ENCODE measurements at regions not wholly inside any gene's neighbourhood (a gene's known extent, or its start where the extent isn't known, plus 50 kb on each side); places are given as distances from the start of the nearest gene placed in this dataset.

DNA sequence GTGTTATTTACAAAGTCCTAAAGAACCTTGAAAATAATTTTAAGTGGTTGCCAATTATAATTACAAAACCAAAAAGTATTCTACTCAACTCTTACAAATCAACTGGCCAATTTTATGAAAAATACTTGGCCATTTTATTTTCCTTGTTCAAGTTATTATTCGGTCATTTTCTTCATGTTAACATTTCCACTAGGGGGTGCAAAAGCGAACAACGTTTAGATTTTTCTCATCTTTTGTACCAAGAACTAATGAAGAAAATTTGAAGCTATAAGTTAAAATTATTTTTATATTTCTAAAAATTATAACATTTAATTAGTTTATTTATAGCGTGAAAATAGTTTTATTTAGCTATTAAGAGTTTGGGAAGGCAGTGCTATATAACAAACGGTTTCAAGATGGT, 1453.3 kb downstream of the MAT2B start:
- Mint-ChIP-seq H3K27ac (no peak overlapping the region), H3K36me3 (ENCODE audit: low read depth) (no peaks in the 10 kb centered on the region), H3K4me1 (no peaks in the 10 kb centered on the region), H3K9me3 (no peaks in the 10 kb centered on the region), H3K27me3 (ENCODE audit: insufficient read depth) (no peaks in the 10 kb centered on the region), H3K4me3 (no peak overlapping the region)
- Histone ChIP-seq H3K27ac (ENCODE audit: low read depth, low read length) (no peak overlapping the region), H3K4me3 (ENCODE audit: low read length) (no peak overlapping the region), H3K36me3 (ENCODE audit: control insufficient read depth, insufficient read depth, low read length) (no peaks in the 10 kb centered on the region), H3K9me3 (ENCODE audit: control insufficient read depth, low read length) (no peaks in the 10 kb centered on the region), H3K4me1 (ENCODE audit: control insufficient read depth, insufficient read depth, low read length) (no peaks in the 10 kb centered on the region), H3K27me3 (ENCODE audit: control insufficient read depth, insufficient read depth, low read length, poor library complexity, severe bottlenecking) (no peaks in the 10 kb centered on the region), H3K9ac (ENCODE audit: extremely low read depth, low read length, poor library complexity, severe bottlenecking) (no peak overlapping the region)
- no peak for DNase-seq
- TF ChIP-seq, protein P1, sequence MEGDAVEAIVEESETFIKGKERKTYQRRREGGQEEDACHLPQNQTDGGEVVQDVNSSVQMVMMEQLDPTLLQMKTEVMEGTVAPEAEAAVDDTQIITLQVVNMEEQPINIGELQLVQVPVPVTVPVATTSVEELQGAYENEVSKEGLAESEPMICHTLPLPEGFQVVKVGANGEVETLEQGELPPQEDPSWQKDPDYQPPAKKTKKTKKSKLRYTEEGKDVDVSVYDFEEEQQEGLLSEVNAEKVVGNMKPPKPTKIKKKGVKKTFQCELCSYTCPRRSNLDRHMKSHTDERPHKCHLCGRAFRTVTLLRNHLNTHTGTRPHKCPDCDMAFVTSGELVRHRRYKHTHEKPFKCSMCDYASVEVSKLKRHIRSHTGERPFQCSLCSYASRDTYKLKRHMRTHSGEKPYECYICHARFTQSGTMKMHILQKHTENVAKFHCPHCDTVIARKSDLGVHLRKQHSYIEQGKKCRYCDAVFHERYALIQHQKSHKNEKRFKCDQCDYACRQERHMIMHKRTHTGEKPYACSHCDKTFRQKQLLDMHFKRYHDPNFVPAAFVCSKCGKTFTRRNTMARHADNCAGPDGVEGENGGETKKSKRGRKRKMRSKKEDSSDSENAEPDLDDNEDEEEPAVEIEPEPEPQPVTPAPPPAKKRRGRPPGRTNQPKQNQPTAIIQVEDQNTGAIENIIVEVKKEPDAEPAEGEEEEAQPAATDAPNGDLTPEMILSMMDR (conservative IDR thresholded peaks at IDR 0.05) = peak; percentile 47
- WGBS, 2 experiments (ENCODE audit: insufficient coverage in 1 of 2, insufficient read length in 1 of 2) = 88 to 100% methylated on average over 1 to 5 of the region's 5 CpGs

DNA sequence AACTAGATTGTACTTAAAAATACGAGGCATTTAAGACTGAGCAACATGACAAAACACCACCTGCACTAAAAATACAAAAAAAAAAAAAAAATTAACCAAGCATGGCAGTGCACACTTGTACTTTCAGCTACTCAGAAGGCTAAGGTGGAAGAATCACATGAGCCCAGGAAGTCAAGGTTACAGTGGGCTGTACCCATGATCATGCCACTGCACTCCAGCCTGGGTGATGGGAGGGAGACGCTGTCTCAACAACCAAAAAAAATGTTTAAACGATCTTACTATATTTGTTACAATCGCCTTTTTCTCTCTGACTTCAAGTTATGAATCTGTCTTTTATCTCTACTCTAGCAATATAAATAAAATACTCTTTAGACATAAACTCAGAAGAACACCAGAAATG, 1454.3 kb downstream of the MAT2B start:
- DNase-seq = no peak
- no peaks in the 10 kb centered on the region for H3K27me3 ChIP-seq (ENCODE audit: control insufficient read depth, insufficient read depth, low read length, poor library complexity, severe bottlenecking)
- TF ChIP-seq, protein P1 (conservative IDR thresholded peaks at IDR 0.05) = no peak
- Mint-ChIP-seq H3K27ac (no peak overlapping the region), H3K9me3 (no peaks in the 10 kb centered on the region), H3K27me3 (ENCODE audit: insufficient read depth) (no peaks in the 10 kb centered on the region), H3K4me3 (no peak overlapping the region), H3K36me3 (ENCODE audit: low read depth) (no peaks in the 10 kb centered on the region), H3K4me1 (no peaks in the 10 kb centered on the region)
- H3K4me1 ChIP-seq (ENCODE audit: control insufficient read depth, insufficient read depth, low read length) = no peaks in the 10 kb centered on the region
- no peaks in the 10 kb centered on the region for H3K36me3 ChIP-seq (ENCODE audit: control insufficient read depth, insufficient read depth, low read length)
- no peaks in the 10 kb centered on the region for H3K9me3 ChIP-seq (ENCODE audit: control insufficient read depth, low read length)
- no peak overlapping the region for H3K4me3 ChIP-seq (ENCODE audit: low read length)
- no peak overlapping the region for H3K9ac ChIP-seq (ENCODE audit: extremely low read depth, low read length, poor library complexity, severe bottlenecking)
- no peak overlapping the region for H3K27ac ChIP-seq (ENCODE audit: low read depth, low read length)
- 92% methylated on average over 3 of the region's 4 CpGs; no CpG with 5 or more reads in 1 of the 2 experiments for WGBS, 2 experiments (ENCODE audit: insufficient coverage in 1 of 2, insufficient read length in 1 of 2)

DNA sequence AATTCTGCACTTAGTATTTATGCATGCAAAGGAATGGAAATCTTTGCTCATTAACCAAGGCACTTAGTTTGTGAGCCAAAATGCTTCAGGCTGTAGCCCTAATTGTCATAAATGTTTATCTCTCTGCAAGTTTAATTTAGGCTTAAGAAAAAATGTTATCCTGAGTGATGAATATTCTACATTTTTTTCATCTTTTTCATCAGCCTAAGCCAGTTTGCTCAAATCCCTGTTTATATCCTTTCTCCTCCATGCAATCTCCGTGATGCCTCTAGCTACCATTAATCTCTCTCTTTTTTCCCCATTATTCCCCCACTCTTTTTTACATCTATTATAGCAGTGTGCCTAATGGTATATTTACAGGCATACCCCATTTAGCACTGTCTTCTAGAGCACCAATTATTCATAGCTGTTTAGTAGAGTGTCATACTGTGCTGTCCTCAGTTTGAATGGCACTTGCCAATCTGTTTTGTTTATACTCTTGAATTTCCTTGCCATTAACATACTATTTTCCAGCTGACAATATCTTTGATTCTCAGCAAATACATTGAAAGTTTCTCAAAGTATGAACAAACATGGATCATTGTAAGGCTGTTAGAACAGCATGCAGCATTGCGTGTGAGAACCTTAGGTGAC, 1457.0 kb downstream of the MAT2B start:
- Histone ChIP-seq H3K27me3 (ENCODE audit: control insufficient read depth, insufficient read depth, low read length, poor library complexity, severe bottlenecking) (no peaks in the 10 kb centered on the region), H3K9me3 (ENCODE audit: control insufficient read depth, low read length) (no peaks in the 10 kb centered on the region), H3K36me3 (ENCODE audit: control insufficient read depth, insufficient read depth, low read length) (no peaks in the 10 kb centered on the region), H3K4me1 (ENCODE audit: control insufficient read depth, insufficient read depth, low read length) (no peaks in the 10 kb centered on the region), H3K27ac (ENCODE audit: low read depth, low read length) (no peak overlapping the region), H3K4me3 (ENCODE audit: low read length) (no peak overlapping the region), H3K9ac (ENCODE audit: extremely low read depth, low read length, poor library complexity, severe bottlenecking) (no peak overlapping the region)
- H3K9me3 Mint-ChIP-seq = no peaks in the 10 kb centered on the region
- no peak for DNase-seq
- H3K27ac Mint-ChIP-seq = no peak overlapping the region
- H3K27me3 Mint-ChIP-seq (ENCODE audit: insufficient read depth) = no peaks in the 10 kb centered on the region
- 83 to 94% methylated on average over 2 of the region's 2 CpGs for WGBS, 2 experiments (ENCODE audit: insufficient coverage in 1 of 2, insufficient read length in 1 of 2)
- no peaks in the 10 kb centered on the region for H3K4me1 Mint-ChIP-seq
- TF ChIP-seq, protein P1 (conservative IDR thresholded peaks at IDR 0.05) = no peak
- H3K36me3 Mint-ChIP-seq (ENCODE audit: low read depth) = no peaks in the 10 kb centered on the region
- no peak overlapping the region for H3K4me3 Mint-ChIP-seq

Measured in endodermal cell (in vitro differentiated cells).